VCaP (cell line): ENCODE measurements at regions not wholly inside any gene's neighbourhood (a gene's known extent, or its start where the extent isn't known, plus 50 kb on each side); places are given as distances from the start of the nearest gene placed in this dataset.

ENCODE experiments used
- H3K27ac ChIP-seq: fragments of 450-650 bp; 2 replicates; pipeline ENCODE4 v1.5.1; 2017
- CTCF ChIP-seq: fragments of 450-650 bp; conservative IDR thresholded peaks from 2 replicates; pipeline ENCODE4 v1.5.1; 2017; ENCODE audit warnings: mild to moderate bottlenecking, moderate library complexity

- H3K27ac ChIP-seq: no peak overlapping the region
- TF ChIP-seq CTCF: no peak
Observed at GRCh38 chr2:65620026-65620425, 187.6 kb upstream of the SPRED2 start.

- no peak overlapping the region for H3K27ac ChIP-seq
- no peak for TF ChIP-seq CTCF
Observed at GRCh38 chr2:65615602-65616001, 183.2 kb upstream of the SPRED2 start.

DNA sequence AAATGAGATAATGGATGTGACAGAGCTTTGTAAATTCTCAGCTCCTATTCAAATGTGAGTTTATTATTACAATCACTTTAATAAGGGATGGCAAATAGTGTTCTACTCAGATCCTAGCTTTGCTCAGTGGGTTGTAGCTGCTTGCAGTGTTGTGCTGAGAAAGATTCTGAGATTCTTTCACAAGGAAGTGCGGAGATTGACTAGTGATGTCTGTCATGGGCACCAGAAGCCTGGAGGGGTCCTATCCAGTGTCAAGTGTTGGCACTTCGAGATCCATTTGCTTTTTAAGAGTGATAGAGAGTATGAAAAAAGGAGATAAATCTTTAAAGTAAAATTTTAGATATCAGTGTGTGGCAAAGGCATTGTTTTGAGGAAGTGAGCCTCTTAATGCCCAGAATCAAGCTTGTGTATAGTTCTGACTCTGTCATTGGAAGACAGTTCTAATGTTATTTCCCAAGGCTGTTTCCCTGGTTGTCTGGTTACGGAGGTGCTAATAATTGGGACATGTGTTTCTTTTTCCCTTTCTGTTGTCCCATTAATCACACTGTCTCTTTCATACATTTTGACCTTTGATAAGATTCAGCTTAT is 181.7 kb upstream of the SPRED2 start:
- TF ChIP-seq CTCF: no peak
- no peak overlapping the region for H3K27ac ChIP-seq

- no peak for TF ChIP-seq CTCF
- H3K27ac ChIP-seq: no peak overlapping the region
Observed at GRCh38 chr2:65611488-65611887, 179.1 kb upstream of the SPRED2 start.

DNA sequence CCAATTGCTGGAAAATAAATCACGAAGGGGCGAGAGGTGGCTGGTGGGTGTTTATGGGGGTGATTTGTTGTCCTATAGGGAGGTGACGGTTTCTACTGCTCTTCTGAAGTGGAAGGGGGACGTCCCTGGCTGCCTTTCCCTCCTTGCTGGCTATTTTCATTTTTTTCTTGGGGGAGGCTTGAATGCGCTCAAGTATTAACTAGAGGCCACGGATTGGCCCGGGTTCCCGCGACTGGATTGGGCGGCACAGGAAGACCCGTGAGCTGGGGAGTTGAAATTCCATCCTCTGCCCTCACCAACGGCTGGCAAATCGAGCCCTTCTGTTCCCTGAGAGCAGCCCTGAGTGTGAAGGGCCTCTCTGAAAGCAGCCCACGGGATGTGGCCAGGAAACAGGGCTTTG is 176.5 kb upstream of the SPRED2 start:
- no peak overlapping the region for H3K27ac ChIP-seq
- no peak for TF ChIP-seq CTCF

DNA sequence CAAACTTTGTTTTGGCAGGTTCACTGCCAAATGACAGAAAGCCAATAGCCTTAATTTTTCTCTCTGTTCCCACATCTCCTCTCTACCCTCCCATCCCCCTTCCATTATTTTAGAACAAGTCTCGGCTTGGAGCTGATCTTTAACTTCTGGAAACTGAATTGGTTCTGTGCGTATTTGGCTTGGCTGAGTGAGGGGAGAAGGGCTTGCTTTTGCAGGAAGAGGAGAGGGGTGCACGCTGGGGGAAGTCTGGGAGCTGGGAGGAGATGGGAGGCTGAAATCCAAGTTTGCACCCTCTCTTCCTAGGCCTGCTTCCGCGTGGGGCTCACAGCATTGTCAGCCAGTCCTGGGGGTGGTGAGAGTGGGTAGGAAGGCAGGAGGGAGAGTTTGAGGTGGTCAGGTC is 176.1 kb upstream of the SPRED2 start:
- H3K27ac ChIP-seq: no peak overlapping the region

GRCh38 chr2:65607662-65608305 is 175.4 kb upstream of the SPRED2 start:
- TF ChIP-seq CTCF: no peak
- H3K27ac ChIP-seq: no peak overlapping the region

More for the DNA sequence above, 176.1 kb upstream of the SPRED2 start:
- no peak for TF ChIP-seq CTCF
